ENCODE measurements at regions not wholly inside any gene's neighbourhood (a gene's known extent, or its start where the extent isn't known, plus 50 kb on each side); places are given as distances from the start of the nearest gene placed in this dataset.

GRCh38 chr10:28240400-28240799 lies 62.5 kb downstream of the MPP7 start:
- no peak overlapping the region for H3K27ac ChIP-seq
- TF ChIP-seq ZFX (IDR thresholded peaks at IDR 0.05) (no peak), CTCF (conservative IDR thresholded peaks at IDR 0.05) (no peak)

- no peak for TF ChIP-seq CTCF (conservative IDR thresholded peaks at IDR 0.05)
- no peak for TF ChIP-seq ZFX (IDR thresholded peaks at IDR 0.05)
- no peak overlapping the region for H3K27ac ChIP-seq
These were observed 66.3 kb downstream of the MPP7 start for GRCh38 chr10:28236591-28236990.

GRCh38 chr10:28220811-28221210 lies 82.1 kb downstream of the MPP7 start:
- TF ChIP-seq CTCF (conservative IDR thresholded peaks at IDR 0.05) (no peak), ZFX (IDR thresholded peaks at IDR 0.05) (no peak)

GRCh38 chr10:28219251-28219650 lies 83.6 kb downstream of the MPP7 start:
- no peak for TF ChIP-seq ZFX (IDR thresholded peaks at IDR 0.05)
- no peak for TF ChIP-seq CTCF (conservative IDR thresholded peaks at IDR 0.05)
- no peak overlapping the region for H3K27ac ChIP-seq

More at GRCh38 chr10:28220811-28221210, 82.1 kb downstream of the MPP7 start:
- H3K27ac ChIP-seq, result no peak overlapping the region

- TF ChIP-seq ZFX (IDR thresholded peaks at IDR 0.05) (no peak), CTCF (conservative IDR thresholded peaks at IDR 0.05) (no peak)
- no peak overlapping the region for H3K27ac ChIP-seq
These were observed 85.0 kb downstream of the MPP7 start for GRCh38 chr10:28217848-28218247.

- no peak for TF ChIP-seq ZFX (IDR thresholded peaks at IDR 0.05)
- TF ChIP-seq CTCF (conservative IDR thresholded peaks at IDR 0.05), result no peak
These were observed 86.9 kb downstream of the MPP7 start for GRCh38 chr10:28215930-28216329.

GRCh38 chr10:28214219-28214618 lies 88.6 kb downstream of the MPP7 start:
- no peak overlapping the region for H3K27ac ChIP-seq
- TF ChIP-seq ZFX (IDR thresholded peaks at IDR 0.05) (no peak), CTCF (conservative IDR thresholded peaks at IDR 0.05) (no peak)

More at GRCh38 chr10:28215930-28216329, 86.9 kb downstream of the MPP7 start:
- H3K27ac ChIP-seq, result no peak overlapping the region
